GM12891 (cell line): ENCODE measurements at regions not wholly inside any gene's neighbourhood (a gene's known extent, or its start where the extent isn't known, plus 50 kb on each side); places are given as distances from the start of the nearest gene placed in this dataset.
"Not testable (repeated sequence)": the region's sequence is repeated elsewhere in the genome, so short reads cannot be mapped to it uniquely, and the experiment has no call there.

ENCODE experiments used
- DNase-seq: peaks from one replicate; pipeline ENCODE4 v3.0.0; 2011; ENCODE audit warnings: low spot score; ENCODE audit not compliant: insufficient read length
- FAIRE-seq: peaks from 2 replicates; lab custom pipeline; 2011; peaks lifted over from hg19 to GRCh38; lab: Jason Lieb, UNC
- PAX5 ChIP-seq: IDR thresholded peaks from 2 replicates; pipeline ENCODE4 v1.6.1; 2011; ENCODE audit warnings: low read length, moderate library complexity, mild to moderate bottlenecking; ENCODE audit not compliant: insufficient read depth, severe bottlenecking
- POLR2A ChIP-seq: IDR thresholded peaks from 2 replicates; pipeline ENCODE4 v1.6.1; 2011; ENCODE audit warnings: low read depth, low read length, control low read depth
- POLR2AphosphoS5 ChIP-seq: IDR thresholded peaks from 2 replicates; pipeline ENCODE4 v1.6.1; 2011; ENCODE audit warnings: low read depth, low read length, control low read depth
- POU2F2 ChIP-seq: IDR thresholded peaks from 2 replicates; pipeline ENCODE4 v1.6.1; 2011; ENCODE audit warnings: low read depth, mild to moderate bottlenecking, control low read depth, low read length, moderate library complexity
- SPI1 ChIP-seq: IDR thresholded peaks from 2 replicates; pipeline ENCODE4 v1.6.1; 2011; ENCODE audit warnings: low read depth, low read length, control low read depth
- TAF1 ChIP-seq: IDR thresholded peaks from 2 replicates; pipeline ENCODE4 v1.6.1; 2011; ENCODE audit warnings: low read depth, low read length, control low read depth

- DNase-seq: no peak
- TF ChIP-seq POU2F2 (no peak), POLR2AphosphoS5 (no peak), POLR2A (no peak), TAF1 (no peak), PAX5 (no peak), SPI1 (no peak)
Observed at GRCh38 chr6:155645325-155645724, 189.7 kb upstream of the NOX3 start.

GRCh38 chr6:155641603-155642002, 186.0 kb upstream of the NOX3 start:
- FAIRE-seq: no peak
- DNase-seq: no peak
- TF ChIP-seq POU2F2 (no peak), POLR2AphosphoS5 (no peak), SPI1 (no peak), POLR2A (no peak), TAF1 (no peak), PAX5 (no peak)

More at GRCh38 chr6:155645325-155645724, 189.7 kb upstream of the NOX3 start:
- no peak for FAIRE-seq

- DNase-seq: no peak
Observed at GRCh38 chr6:155638200-155638599, 182.6 kb upstream of the NOX3 start.

DNA sequence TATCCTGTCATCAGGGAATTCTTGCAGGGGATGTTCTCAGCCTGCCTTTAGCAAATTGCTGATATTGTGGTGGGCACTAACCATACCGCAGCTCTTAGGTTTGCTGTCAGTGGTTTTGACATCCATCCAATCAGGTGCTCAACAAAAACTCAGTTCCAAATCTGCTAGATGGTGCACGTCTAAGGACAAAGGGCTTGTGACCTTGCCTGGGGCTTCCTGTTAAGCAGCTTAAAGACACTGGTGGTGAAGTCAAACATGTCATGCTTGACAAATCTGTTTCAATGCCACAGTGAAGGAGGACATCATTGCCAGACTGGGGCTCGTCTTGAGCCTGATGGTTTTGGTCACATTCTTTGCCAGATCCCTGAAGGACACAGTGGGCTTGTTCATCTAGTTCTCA, 179.8 kb upstream of the NOX3 start:
- TF ChIP-seq TAF1: no peak
- TF ChIP-seq PAX5: no peak
- no peak for TF ChIP-seq POLR2A
- no peak for TF ChIP-seq POU2F2
- no peak for TF ChIP-seq SPI1
- TF ChIP-seq POLR2AphosphoS5: no peak
- FAIRE-seq (no peak), DNase-seq (no peak)

More at GRCh38 chr6:155638200-155638599, 182.6 kb upstream of the NOX3 start:
- FAIRE-seq: no peak
- TF ChIP-seq POLR2AphosphoS5: no peak
- TF ChIP-seq SPI1: no peak
- no peak for TF ChIP-seq POLR2A
- no peak for TF ChIP-seq TAF1
- no peak for TF ChIP-seq POU2F2
- no peak for TF ChIP-seq PAX5

DNA sequence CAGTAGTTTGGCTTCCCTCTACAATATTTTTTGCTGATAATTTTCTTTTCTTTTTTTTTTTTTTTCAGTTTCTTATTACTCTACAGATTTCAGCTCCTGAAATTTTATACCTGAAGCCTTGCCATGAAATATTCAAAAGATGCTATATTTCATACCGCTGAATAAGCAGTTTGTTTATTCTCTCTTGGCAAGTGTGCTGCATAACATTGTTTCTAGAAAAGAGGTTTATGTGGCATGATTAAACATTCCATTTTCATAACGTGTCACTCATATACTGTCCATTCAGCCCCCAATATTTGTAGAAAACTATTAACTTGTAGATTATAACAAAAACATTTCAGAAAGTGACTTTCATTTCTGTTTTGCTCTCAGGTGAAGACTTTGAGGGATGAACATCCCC, 174.4 kb upstream of the NOX3 start:
- FAIRE-seq: no peak
- DNase-seq: no peak
- TF ChIP-seq POU2F2 (no peak), POLR2AphosphoS5 (no peak), POLR2A (no peak), TAF1 (no peak), PAX5 (no peak)

GRCh38 chr6:155629652-155630051, 174.0 kb upstream of the NOX3 start:
- FAIRE-seq: no peak
- DNase-seq: no peak
- TF ChIP-seq SPI1 (no peak), POU2F2 (no peak), POLR2A (no peak), TAF1 (no peak), PAX5 (no peak), POLR2AphosphoS5 (no peak)

- no peak for DNase-seq
- no peak for FAIRE-seq
- TF ChIP-seq SPI1 (peak; percentile 58), TAF1 (no peak), PAX5 (no peak), POLR2A (no peak), POLR2AphosphoS5 (no peak), POU2F2 (no peak)
Observed at GRCh38 chr6:155628306-155628705, 172.7 kb upstream of the NOX3 start.

DNA sequence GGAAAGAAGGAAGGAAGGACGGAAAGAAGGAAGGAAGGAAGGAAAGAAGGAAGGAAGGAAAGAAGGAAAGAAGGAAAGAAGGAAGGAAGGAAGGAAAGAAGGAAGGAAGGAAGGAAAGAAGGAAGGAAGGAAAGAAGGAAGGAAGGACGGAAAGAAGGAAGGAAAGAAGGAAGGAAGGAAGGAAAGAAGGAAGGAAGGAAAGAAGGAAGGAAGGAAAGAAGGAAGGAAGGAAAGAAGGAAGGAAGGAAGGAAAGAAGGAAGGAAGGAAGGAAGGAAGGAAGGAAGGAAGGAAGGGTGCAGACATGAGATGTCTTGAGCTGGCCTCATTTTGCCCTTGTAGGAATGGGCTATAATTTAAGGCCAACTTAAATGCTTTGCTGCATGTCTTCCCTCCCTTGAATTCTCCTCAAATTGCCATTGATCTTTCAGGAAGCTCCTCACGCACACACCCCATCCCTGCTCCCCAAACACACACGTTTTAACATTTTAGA, 172.1 kb upstream of the NOX3 start:
- not testable (repeated sequence) for FAIRE-seq, DNase-seq

GRCh38 chr6:155623450-155624178, 168.0 kb upstream of the NOX3 start:
- no peak for FAIRE-seq
- DNase-seq: no peak
- TF ChIP-seq TAF1 (no peak), SPI1 (no peak), PAX5 (no peak), POU2F2 (no peak), POLR2A (no peak), POLR2AphosphoS5 (no peak)

DNA sequence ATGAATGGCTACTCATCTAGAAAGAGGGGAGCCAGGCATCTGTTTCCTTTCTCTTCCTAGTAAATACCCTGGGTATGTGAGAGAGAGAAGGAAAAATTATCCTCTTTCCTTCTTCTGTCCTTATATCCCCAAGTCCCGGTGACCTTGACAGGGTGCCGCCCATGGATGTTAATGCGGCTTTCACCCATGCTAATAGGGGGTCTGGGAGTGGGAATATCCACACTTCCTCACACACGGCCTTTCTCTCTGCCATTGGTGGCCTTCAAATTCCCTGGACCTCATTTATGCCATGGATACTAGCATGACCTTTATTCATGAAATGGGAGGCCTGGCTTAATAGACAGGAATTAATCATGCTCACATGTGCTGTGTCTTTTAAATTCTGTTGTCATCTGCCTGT, 159.0 kb upstream of the NOX3 start:
- FAIRE-seq (no peak), DNase-seq (no peak)
- TF ChIP-seq TAF1 (no peak), POU2F2 (no peak), POLR2AphosphoS5 (no peak), POLR2A (no peak), SPI1 (no peak), PAX5 (no peak)

- no peak for FAIRE-seq
Observed at GRCh38 chr6:155611742-155612141, 156.1 kb upstream of the NOX3 start.

More at GRCh38 chr6:155611742-155612141, 156.1 kb upstream of the NOX3 start:
- no peak for DNase-seq
- no peak for TF ChIP-seq POLR2A
- no peak for TF ChIP-seq TAF1
- no peak for TF ChIP-seq PAX5
- no peak for TF ChIP-seq SPI1
- TF ChIP-seq POU2F2: no peak
- no peak for TF ChIP-seq POLR2AphosphoS5
